Natural killer cell treated with Interleukin-12 subunit alpha and Interleukin-12 subunit beta and Interleukin-15 and Interleukin-18, amount 100 ng/mL, for 72 hours (primary cell): ENCODE measurements at regions not wholly inside any gene's neighbourhood (a gene's known extent, or its start where the extent isn't known, plus 50 kb on each side); places are given as distances from the start of the nearest gene placed in this dataset.

ENCODE experiments used
- ATAC-seq, 2 donors: fragments of 150-1000 bp; cut with Tn5 transposase in 1 of 2; sonication (Bioruptor Pico), chemical (Tn5 transposase) in 1 of 2; 2 replicates each; pipeline ENCODE4 v1.10.0; 2021
- DNase-seq: peaks from one replicate; pipeline ENCODE4 v3.0.0; 2022; ENCODE audit warnings: low spot score
- H3K27ac Mint-ChIP-seq, 2 donors: 1 replicate in 1 of 2; 2 replicates in 1 of 2; pipeline ENCODE4 v1.8.0; 2022; ENCODE audit warnings: mixed read lengths in 2 of 2, mild to moderate bottlenecking in 1 of 2, moderate library complexity in 1 of 2
- H3K27me3 Mint-ChIP-seq, 2 donors: 1 replicate in 1 of 2; 2 replicates in 1 of 2; pipeline ENCODE4 v1.8.0; 2022; ENCODE audit warnings: mixed read lengths in 2 of 2
- H3K36me3 Mint-ChIP-seq: one replicate; pipeline ENCODE4 v1.8.0; 2022; ENCODE audit warnings: mixed read lengths
- H3K4me1 Mint-ChIP-seq, 2 donors: 1 replicate in 1 of 2; 2 replicates in 1 of 2; pipeline ENCODE4 v1.8.0; 2022; ENCODE audit warnings: low read depth in 2 of 2, mixed read lengths in 2 of 2, mild to moderate bottlenecking in 1 of 2
- H3K4me3 Mint-ChIP-seq: one replicate; pipeline ENCODE4 v1.8.0; 2022; ENCODE audit warnings: mixed read lengths
- H3K9me3 Mint-ChIP-seq: 2 replicates; pipeline ENCODE4 v1.8.0; 2022; ENCODE audit warnings: mixed read lengths

DNA sequence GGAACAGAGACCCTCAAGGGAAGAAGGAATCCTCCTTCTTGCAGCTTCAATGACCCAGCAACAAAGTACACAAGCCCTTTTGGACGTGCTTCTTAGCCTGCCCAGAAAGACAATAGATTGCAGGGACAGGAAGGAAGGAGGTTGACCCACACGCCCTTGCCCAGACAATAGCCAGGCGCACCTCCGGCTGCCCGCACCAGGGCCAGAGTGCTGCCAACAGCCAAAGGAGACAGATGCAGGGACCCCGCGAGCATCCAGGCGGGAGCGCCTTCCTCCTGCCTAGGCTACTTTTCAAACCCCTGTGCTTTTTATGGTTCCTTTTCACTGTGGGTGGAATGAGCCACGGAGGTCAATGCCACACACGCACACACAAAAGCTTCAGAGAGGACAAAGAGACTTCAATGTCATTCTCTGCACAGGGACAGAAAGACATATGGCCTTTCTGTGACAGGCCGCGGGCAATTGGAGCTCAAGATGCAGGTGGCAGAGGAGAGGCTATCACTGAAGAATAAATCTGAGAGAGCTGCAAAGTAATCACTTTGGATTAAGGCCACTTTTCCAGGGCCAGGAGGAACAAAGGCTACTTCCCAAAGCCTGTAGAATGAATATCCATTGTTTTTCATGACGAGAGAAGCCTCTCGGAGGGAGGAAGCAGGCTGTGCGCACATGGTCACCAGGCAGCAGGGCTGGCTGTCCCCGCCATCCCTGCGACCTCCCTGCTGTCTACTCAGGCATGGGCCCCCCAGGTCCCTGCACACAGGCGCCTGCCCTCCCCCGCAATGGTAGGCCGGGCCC is 300.6 kb downstream of the EIPR1 start:
- H3K27me3 Mint-ChIP-seq = peaks cover 5 to 15% of the 10 kb centered on the region in 2 donors
- no peak for ATAC-seq
- no peaks in the 10 kb centered on the region for H3K36me3 Mint-ChIP-seq
- DNase-seq = no peak
- H3K4me1 Mint-ChIP-seq = peaks cover 0 to 2% of the 10 kb centered on the region in 2 donors
- no peak overlapping the region for H3K27ac Mint-ChIP-seq
- H3K9me3 Mint-ChIP-seq = no peaks in the 10 kb centered on the region
- H3K4me3 Mint-ChIP-seq = no peak overlapping the region

DNA sequence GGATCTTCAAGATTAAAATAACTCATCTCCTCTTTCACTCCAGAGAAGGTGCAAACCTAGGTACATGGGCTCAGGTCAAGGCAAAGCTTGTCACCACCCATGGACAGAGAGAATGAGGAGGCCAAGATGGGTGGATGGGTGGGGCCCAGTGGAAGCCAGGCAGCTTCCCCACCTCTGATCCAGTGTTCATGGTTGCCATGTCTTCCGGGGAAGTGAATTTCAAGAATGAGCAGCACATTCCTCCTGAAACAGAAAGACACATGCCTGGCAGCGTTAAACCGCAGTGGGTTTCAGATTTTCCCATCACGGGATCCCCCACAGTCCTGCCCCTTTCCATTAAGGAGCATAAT is 301.7 kb downstream of the EIPR1 start:
- Mint-ChIP-seq H3K27me3 (peaks cover 2 to 4% of the 10 kb centered on the region in 2 donors), H3K9me3 (no peaks in the 10 kb centered on the region), H3K4me1 (no peaks in the 10 kb centered on the region), H3K36me3 (no peaks in the 10 kb centered on the region), H3K4me3 (no peak overlapping the region), H3K27ac (no peak overlapping the region)
- no peak for ATAC-seq
- no peak for DNase-seq

DNA sequence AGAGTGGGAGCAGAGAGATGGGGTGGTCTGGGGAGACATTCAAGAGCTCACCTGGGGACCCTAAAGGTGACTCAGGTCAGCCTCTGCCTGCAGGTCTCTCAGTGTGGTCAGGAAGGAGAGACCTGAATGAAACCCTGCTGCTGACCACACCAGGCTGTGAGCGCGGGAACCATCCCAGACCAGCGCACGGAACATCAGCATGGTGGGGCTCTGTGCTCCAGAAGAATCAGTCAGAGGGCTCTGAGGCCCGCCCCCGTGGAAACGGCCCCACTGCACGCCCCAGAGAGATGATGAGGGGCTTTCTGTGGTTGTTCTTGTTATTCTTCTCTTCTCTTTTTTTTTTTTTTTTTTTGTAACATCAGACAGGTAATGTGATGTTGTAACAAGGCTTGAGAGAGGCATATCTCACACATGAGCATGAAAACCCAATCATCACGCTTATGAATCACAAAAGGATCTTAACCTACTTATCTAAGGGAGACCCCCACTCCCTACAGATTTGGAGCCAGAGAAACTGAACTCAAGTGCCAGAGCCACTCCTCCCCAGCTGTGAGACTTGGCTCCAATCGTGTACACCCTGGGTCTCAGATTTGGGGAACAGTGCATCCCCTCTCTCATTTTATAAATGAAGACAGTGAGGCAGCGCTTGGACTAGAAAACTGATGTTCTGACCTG is 302.2 kb downstream of the EIPR1 start:
- DNase-seq (no peak), ATAC-seq (no peak)
- no peaks in the 10 kb centered on the region for H3K4me1 Mint-ChIP-seq
- no peaks in the 10 kb centered on the region for H3K9me3 Mint-ChIP-seq
- H3K27ac Mint-ChIP-seq = no peak overlapping the region
- no peaks in the 10 kb centered on the region for H3K36me3 Mint-ChIP-seq
- H3K27me3 Mint-ChIP-seq = peaks cover 0 to 2% of the 10 kb centered on the region in 2 donors
- H3K4me3 Mint-ChIP-seq = no peak overlapping the region

DNA sequence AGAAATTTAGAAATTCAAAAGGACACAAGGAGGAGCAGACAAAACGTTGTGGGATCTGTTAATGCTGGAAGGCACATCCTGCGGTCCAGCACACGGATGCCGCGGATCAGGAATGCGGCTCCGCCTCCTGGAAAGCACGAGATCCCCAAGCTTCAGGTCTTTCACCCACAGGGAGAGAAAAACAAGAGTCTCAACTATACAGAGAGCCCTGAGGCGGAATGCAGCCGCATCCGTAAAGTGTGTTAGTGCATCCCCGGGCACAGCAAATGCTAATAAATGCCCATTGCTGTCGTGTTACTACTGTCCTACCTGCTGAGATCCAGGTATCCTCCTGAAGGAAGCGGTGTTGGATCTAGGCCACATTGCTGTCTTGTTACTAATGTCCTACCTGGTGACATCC is 303.9 kb downstream of the EIPR1 start:
- Mint-ChIP-seq H3K9me3 (no peaks in the 10 kb centered on the region), H3K36me3 (no peaks in the 10 kb centered on the region), H3K4me1 (peaks cover 0 to 2% of the 10 kb centered on the region in 2 donors), H3K4me3 (no peak overlapping the region), H3K27me3 (peaks cover 0 to 2% of the 10 kb centered on the region in 2 donors), H3K27ac (peak overlapping the region in 1 of 2 donors; percentile 28)
- DNase-seq = no peak
- ATAC-seq = no peak

DNA sequence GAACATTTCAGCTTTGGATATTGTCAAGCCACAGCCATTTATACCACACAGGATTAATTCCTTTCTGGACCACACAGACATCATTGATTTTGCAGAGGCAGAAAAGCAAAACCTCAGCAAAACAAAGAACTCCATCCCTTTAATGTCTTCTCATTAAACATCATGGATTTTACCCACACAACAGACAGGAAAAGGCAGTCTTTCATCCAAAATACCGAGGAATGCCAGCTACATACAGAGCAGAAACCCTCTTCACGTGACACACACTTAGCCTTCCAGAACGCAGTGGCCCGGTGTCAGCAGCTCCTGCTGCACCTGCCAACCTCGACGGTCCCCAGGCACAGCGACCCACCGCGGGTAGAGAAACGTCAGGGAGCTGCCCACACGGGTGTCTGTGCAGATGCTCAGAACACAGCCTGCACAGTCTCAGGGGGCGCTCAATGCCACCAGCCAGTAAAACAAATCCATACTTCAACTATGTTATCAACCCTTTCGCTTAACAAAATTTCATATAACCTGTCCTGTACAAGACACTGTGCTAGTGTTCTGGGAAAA is 304.5 kb downstream of the EIPR1 start:
- H3K36me3 Mint-ChIP-seq = no peaks in the 10 kb centered on the region
- peaks cover 2% of the 10 kb centered on the region for H3K9me3 Mint-ChIP-seq
- DNase-seq = no peak
- peaks cover 4 to 5% of the 10 kb centered on the region in 2 donors for H3K27me3 Mint-ChIP-seq
- no peak overlapping the region for H3K4me3 Mint-ChIP-seq
- peak overlapping the region in 1 of 2 donors; percentile 28 for H3K27ac Mint-ChIP-seq
- peaks cover 0 to 2% of the 10 kb centered on the region in 2 donors for H3K4me1 Mint-ChIP-seq
- ATAC-seq = no peak

DNA sequence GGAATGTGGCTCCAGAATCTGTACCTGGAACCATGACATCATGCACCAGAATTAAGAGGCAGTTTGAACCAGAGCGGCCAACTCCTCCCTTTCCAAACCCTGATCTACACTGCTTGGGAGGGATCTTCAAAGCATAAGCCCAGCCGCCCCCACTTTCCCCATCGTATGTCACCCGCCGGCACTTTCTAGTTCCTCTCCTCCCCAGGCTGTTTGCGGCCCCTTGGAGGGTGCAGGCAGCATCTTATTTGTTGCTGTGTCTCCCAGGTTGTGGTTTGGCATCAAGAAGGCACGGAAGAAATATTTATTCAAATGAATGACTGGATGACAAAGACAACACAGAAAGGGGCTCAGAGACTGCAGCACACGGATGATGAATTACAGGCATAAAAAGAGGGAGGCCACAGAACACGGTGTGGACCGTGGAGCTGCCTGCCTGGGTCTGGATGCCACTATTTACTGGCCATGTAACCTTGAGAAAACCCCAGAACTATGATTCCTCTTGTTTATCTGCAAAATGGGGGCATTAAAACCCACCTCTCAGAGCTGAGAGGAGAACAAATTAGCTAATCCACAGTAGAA is 305.8 kb downstream of the EIPR1 start:
- Mint-ChIP-seq H3K4me1 (peaks cover 0 to 2% of the 10 kb centered on the region in 2 donors), H3K27me3 (peaks cover 6 to 8% of the 10 kb centered on the region in 2 donors), H3K9me3 (peaks cover 3% of the 10 kb centered on the region), H3K27ac (no peak overlapping the region), H3K4me3 (no peak overlapping the region), H3K36me3 (no peaks in the 10 kb centered on the region)
- no peak for DNase-seq
- ATAC-seq = no peak

DNA sequence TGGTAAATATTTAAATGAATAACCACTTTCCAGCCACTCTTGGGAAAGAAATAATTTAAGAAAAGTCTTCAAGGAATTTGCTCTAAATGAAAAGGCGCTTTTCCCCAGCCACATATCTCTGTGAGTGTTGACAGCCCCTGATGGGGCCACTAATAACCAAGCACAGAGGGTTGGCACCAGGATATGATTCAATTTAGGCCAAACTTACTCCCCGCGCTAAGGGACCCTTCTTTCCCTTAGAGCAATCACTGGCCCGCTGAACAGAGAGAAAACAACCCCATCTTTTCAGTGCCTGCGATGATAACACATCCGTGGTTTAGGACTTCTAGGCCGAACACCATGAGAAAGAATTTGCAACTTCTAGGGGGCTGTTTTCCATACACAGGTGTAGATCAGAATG is 310.8 kb downstream of the EIPR1 start:
- no peak overlapping the region for H3K4me3 Mint-ChIP-seq
- H3K27me3 Mint-ChIP-seq = peaks cover 6 to 8% of the 10 kb centered on the region in 2 donors
- H3K9me3 Mint-ChIP-seq = peaks cover 5% of the 10 kb centered on the region
- ATAC-seq = no peak
- H3K27ac Mint-ChIP-seq = no peak overlapping the region
- no peaks in the 10 kb centered on the region for H3K36me3 Mint-ChIP-seq
- no peak for DNase-seq
- H3K4me1 Mint-ChIP-seq = peaks cover 0 to 2% of the 10 kb centered on the region in 2 donors

DNA sequence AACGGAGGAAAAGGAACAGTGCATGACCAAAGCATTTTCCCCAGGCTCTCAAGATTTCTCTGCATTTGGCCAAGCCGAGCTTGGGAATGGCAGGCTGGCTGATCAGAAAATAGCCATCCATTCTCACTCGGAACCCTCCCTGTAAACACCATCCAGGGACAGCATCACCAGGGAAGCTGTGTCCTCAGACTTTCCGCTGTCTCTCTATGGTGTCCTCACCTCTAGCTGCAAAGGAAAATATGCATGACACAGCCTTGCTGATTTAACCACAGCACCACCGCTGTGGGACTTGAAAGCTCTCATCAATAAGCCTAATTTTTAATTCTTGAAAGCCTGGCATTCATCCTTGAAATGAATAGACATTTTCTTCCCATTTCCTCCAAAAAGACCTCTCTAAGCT is 311.7 kb downstream of the EIPR1 start:
- ATAC-seq = no peak
- Mint-ChIP-seq H3K9me3 (peaks cover 5% of the 10 kb centered on the region), H3K27me3 (peaks cover 6 to 8% of the 10 kb centered on the region in 2 donors), H3K4me3 (no peak overlapping the region), H3K27ac (no peak overlapping the region), H3K36me3 (no peaks in the 10 kb centered on the region), H3K4me1 (peaks cover 0 to 2% of the 10 kb centered on the region in 2 donors)
- no peak for DNase-seq

DNA sequence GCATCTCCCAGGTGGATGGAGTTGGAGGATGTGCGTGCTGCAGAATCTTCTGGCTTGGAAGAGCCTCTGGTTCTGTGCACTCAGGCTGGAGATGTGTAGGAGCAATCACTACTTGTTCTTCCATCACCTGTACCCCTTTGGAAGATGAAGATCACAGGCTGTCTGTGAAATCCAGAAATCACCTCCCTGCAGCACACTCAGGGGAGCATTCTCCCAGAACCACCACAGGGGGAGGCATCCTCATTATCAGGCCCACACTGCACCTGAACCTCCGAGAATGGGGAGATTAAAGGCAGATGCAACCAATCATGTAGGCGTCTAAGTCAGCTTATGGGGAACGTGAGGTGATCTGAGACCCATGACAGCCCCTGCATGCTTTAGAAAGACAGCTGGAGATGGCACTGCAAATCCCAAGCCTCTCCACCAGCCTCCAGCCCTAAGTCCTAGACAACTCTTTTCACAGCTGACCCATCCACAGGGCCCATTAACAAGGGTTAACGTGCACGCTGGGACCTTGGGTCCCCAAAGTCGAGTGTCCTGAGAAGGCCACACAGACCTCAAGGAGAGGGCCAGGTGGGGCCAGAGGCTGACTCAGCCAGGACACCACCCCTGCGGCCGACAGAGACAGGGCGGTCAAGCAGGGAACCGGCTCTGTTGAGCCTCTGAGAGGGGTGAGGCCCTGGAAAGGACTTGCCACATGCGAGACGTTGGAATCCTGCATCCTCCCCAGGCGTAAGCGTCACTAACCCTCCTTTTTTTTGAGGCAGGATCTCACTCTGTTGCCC is 314.9 kb downstream of the EIPR1 start:
- no peaks in the 10 kb centered on the region for H3K36me3 Mint-ChIP-seq
- H3K4me3 Mint-ChIP-seq = no peak overlapping the region
- ATAC-seq = no peak
- H3K9me3 Mint-ChIP-seq = peaks cover 5% of the 10 kb centered on the region
- peaks cover 0 to 4% of the 10 kb centered on the region in 2 donors for H3K27me3 Mint-ChIP-seq
- H3K27ac Mint-ChIP-seq = no peak overlapping the region
- no peak for DNase-seq
- peaks cover 0 to under 1% of the 10 kb centered on the region in 2 donors for H3K4me1 Mint-ChIP-seq

DNA sequence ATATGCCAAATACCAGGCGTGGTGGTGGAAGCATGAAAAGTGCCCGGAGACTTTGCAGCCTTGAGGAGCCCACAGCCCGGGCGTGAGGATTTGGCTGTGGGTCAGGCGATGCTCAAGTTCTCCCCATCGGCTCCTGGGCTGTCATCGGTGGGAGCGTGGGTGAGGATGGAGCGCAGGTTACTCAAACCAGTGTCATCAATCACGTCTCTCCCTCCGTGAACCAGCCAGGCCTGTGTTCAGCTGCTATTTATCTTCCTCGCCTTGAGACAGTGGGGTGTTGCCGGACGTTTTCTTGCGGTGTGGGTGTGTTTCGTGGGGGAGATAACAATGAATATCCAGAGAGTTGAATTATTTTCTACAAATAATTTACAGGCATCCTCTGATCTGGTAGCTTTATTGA is 317.6 kb downstream of the EIPR1 start:
- peaks cover 11% of the 10 kb centered on the region for H3K9me3 Mint-ChIP-seq
- no peak for ATAC-seq
- H3K27me3 Mint-ChIP-seq = no peaks in the 10 kb centered on the region
- H3K4me1 Mint-ChIP-seq = peaks cover 0 to 4% of the 10 kb centered on the region in 2 donors
- no peaks in the 10 kb centered on the region for H3K36me3 Mint-ChIP-seq
- no peak overlapping the region for H3K4me3 Mint-ChIP-seq
- no peak for DNase-seq
- no peak overlapping the region for H3K27ac Mint-ChIP-seq

DNA sequence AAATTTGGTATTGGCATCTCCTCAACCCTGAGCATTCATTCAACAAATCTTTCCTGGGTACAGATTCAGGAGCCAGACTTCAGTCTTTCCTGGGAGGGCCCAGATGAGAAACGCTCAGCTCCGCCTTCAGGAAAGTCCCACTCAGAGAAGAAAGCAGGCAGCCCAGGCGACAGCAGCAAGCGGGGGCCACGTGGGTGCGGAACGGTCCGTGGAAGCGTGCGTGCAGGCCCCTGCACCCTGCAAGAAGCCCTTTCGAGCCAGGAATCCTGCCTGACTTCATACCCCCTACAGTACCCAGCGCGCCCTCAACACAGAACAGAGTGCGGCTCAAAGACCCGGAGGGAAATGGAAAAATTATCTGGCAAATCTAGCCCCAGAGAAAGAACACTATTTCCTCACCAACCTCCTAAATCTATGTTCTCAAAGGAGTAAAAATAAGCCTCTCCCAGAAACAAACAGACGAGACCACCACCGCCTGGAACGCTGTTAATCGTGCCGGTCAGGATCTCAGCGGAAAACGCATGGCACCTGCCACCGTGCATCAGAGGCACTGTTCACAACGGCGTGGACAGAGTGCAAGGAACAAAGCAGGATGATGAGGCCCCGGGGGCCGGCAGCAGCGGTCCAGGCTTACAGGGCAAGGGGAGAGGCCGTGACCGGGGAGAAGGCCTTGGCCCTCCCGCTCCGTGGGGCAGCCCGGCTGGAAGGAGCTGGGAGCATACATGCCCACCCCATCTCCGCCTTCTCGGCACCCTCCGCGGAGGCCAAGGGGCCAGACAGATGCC is 318.3 kb downstream of the EIPR1 start:
- no peak for ATAC-seq
- Mint-ChIP-seq H3K36me3 (no peaks in the 10 kb centered on the region), H3K9me3 (peaks cover 9% of the 10 kb centered on the region), H3K4me1 (peaks cover 0 to 4% of the 10 kb centered on the region in 2 donors), H3K4me3 (no peak overlapping the region), H3K27ac (no peak overlapping the region), H3K27me3 (no peaks in the 10 kb centered on the region)
- no peak for DNase-seq

DNA sequence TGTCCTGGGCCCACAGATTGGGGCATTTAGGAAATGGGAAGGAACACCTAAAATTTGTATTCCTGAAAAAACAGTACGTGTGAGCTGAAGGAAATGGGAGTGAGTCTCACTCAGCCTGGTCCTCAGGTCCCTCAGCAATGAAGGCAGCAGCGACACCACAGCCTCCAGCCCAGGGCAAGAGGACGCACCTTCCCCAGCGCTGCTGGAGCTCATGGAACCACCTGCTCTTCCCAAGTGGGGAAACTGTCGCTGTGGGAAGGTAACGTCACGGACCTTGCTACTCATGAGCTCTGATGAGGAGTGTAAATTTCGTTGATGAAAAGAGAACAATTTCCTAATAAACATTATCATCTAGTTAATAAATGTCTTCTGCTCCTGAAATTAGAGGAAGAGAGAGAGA is 323.6 kb downstream of the EIPR1 start:
- ATAC-seq (no peak), DNase-seq (no peak)
- Mint-ChIP-seq H3K4me1 (peaks cover 0 to 7% of the 10 kb centered on the region in 2 donors), H3K4me3 (no peak overlapping the region), H3K27me3 (no peaks in the 10 kb centered on the region), H3K9me3 (peaks cover 9% of the 10 kb centered on the region), H3K36me3 (no peaks in the 10 kb centered on the region), H3K27ac (no peak overlapping the region)

DNA sequence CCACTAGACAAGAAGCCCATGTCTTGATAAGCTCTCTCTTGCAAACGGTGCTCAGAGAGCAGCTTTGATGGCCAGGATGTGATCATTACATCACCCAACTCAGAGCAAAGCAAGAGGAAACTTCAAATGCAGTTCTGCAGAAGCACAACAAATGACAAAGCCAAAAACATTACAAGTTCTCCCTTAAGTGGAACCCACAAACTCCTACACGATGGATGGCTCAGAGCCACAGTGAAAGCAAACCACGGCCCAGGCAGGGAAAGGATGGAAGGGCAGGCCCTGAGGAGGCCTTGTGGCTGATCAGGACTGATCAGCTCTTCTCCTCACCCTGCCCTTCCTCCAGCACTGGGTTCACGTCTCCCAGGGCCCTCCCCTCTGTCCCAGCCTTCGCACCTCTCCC is 326.4 kb downstream of the EIPR1 start:
- H3K4me1 Mint-ChIP-seq = peaks cover 0 to 2% of the 10 kb centered on the region in 2 donors
- H3K27ac Mint-ChIP-seq = no peak overlapping the region
- peaks cover 0 to 6% of the 10 kb centered on the region in 2 donors for H3K27me3 Mint-ChIP-seq
- ATAC-seq (no peak), DNase-seq (no peak)
- no peak overlapping the region for H3K4me3 Mint-ChIP-seq
- peaks cover 2% of the 10 kb centered on the region for H3K9me3 Mint-ChIP-seq
- no peaks in the 10 kb centered on the region for H3K36me3 Mint-ChIP-seq
